ENCODE measurements at regions not wholly inside any gene's neighbourhood (a gene's known extent, or its start where the extent isn't known, plus 50 kb on each side); places are given as distances from the start of the nearest gene placed in this dataset.
"Not testable (repeated sequence)": the region's sequence is repeated elsewhere in the genome, so short reads cannot be mapped to it uniquely, and the experiment has no call there.

- DNase-seq: no peak
Observed at GRCh38 chr6:163893609-163894189, 479.2 kb downstream of the QKI start.

- DNase-seq: no peak
Observed at GRCh38 chr6:163892824-163893561, 478.5 kb downstream of the QKI start.

- DNase-seq: no peak
Observed at GRCh38 chr6:163889904-163890514, 475.5 kb downstream of the QKI start.

- no peak for DNase-seq
Observed at GRCh38 chr6:163888030-163888819, 473.7 kb downstream of the QKI start.

GRCh38 chr6:163886428-163886827 is 471.9 kb downstream of the QKI start:
- no peak for DNase-seq

- DNase-seq: no peak
Observed at GRCh38 chr6:163883984-163884383, 469.5 kb downstream of the QKI start.

- no peak for DNase-seq
Observed at GRCh38 chr6:163878698-163879097, 464.2 kb downstream of the QKI start.

GRCh38 chr6:163877877-163878639 is 463.5 kb downstream of the QKI start:
- DNase-seq: no peak

- no peak for DNase-seq
Observed at GRCh38 chr6:163876391-163876790, 461.9 kb downstream of the QKI start.

GRCh38 chr6:163874784-163875183 is 460.3 kb downstream of the QKI start:
- DNase-seq: no peak

- DNase-seq: no peak
Observed at GRCh38 chr6:163872335-163872734, 457.8 kb downstream of the QKI start.

GRCh38 chr6:163871616-163872015 is 457.1 kb downstream of the QKI start:
- no peak for DNase-seq

GRCh38 chr6:163867518-163868292 is 453.2 kb downstream of the QKI start:
- DNase-seq: no peak

- no peak for DNase-seq
Observed at GRCh38 chr6:163866192-163866591, 451.7 kb downstream of the QKI start.

- no peak for DNase-seq
Observed at GRCh38 chr6:163863565-163863964, 449.0 kb downstream of the QKI start.

GRCh38 chr6:163862701-163863100 is 448.2 kb downstream of the QKI start:
- DNase-seq: no peak

- DNase-seq: no peak
Observed at GRCh38 chr6:163861627-163862026, 447.1 kb downstream of the QKI start.

- DNase-seq: no peak
Observed at GRCh38 chr6:163860287-163861081, 446.0 kb downstream of the QKI start.

- DNase-seq: not testable (repeated sequence)
Observed at GRCh38 chr6:163858870-163859269, 444.4 kb downstream of the QKI start.

- DNase-seq: no peak
Observed at GRCh38 chr6:163857421-163857820, 442.9 kb downstream of the QKI start.

- DNase-seq: no peak
Observed at GRCh38 chr6:163850874-163851273, 436.4 kb downstream of the QKI start.
